Breast epithelium (tissue), 3 donors: ENCODE measurements at regions not wholly inside any gene's neighbourhood (a gene's known extent, or its start where the extent isn't known, plus 50 kb on each side); places are given as distances from the start of the nearest gene placed in this dataset.

ENCODE experiments used
- POLR2A ChIP-seq: fragments of 450-650 bp; IDR thresholded peaks from one replicate; pipeline ENCODE4 v1.6.1; 2016; ENCODE audit warnings: antibody characterized with exemption, mild to moderate bottlenecking, moderate library complexity
- POLR2AphosphoS5 ChIP-seq, 3 donors: sonication (generic); formaldehyde crosslinking; IDR thresholded peaks; one replicate each; pipeline ENCODE4 v1.6.1; 2017; ENCODE audit warnings: antibody characterized with exemption in 3 of 3
- TF ChIP-seq, protein P1 (sequence below), 3 donors: fragments of 450-650 bp; IDR thresholded peaks; one replicate each; pipeline ENCODE4 v1.5.1; 2016 to 2017; ENCODE audit warnings: antibody characterized with exemption in 3 of 3, mild to moderate bottlenecking in 3 of 3, moderate library complexity in 3 of 3

DNA sequence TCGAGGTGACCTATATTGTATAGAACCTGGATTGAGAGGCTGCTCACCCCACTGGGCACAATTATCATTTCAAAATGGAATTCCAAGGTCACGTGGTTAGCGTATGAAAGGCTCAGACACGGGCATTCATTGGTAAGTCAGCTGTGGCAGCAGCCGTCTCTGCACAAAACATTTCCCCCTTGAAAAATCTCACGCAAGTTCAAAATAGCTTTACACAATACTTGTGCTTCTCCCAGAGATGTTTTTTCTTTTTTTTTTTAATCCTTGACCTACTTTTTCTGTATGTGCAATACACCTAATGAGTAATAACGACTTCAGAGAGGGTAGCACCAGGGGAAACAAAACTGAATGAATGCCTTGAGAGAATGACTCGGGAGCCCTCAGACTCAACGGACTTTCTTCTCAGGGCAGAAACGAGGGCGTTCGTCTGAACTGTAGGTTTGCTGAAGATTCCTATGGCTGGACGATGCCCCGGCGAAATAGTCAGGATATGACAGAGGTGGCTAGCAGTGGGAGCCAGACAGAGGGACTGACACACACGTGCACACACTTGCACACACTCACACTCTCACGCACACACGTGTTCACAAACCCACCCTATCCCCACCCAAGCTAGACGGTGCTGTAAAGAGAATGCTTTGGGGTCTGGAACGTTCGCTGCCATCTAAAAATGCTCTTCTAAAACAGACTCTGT is 77.8 kb downstream of the PDCL3 start:
- TF ChIP-seq POLR2AphosphoS5 (IDR thresholded peaks at IDR 0.05) (no peak), POLR2A (no peak)
- TF ChIP-seq, protein P1, sequence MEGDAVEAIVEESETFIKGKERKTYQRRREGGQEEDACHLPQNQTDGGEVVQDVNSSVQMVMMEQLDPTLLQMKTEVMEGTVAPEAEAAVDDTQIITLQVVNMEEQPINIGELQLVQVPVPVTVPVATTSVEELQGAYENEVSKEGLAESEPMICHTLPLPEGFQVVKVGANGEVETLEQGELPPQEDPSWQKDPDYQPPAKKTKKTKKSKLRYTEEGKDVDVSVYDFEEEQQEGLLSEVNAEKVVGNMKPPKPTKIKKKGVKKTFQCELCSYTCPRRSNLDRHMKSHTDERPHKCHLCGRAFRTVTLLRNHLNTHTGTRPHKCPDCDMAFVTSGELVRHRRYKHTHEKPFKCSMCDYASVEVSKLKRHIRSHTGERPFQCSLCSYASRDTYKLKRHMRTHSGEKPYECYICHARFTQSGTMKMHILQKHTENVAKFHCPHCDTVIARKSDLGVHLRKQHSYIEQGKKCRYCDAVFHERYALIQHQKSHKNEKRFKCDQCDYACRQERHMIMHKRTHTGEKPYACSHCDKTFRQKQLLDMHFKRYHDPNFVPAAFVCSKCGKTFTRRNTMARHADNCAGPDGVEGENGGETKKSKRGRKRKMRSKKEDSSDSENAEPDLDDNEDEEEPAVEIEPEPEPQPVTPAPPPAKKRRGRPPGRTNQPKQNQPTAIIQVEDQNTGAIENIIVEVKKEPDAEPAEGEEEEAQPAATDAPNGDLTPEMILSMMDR (IDR thresholded peaks at IDR 0.05): no peak
